Transverse colon (tissue), 4 donors: ENCODE measurements at regions not wholly inside any gene's neighbourhood (a gene's known extent, or its start where the extent isn't known, plus 50 kb on each side); places are given as distances from the start of the nearest gene placed in this dataset.

Source experiments
- EP300 ChIP-seq: sonication (generic); formaldehyde crosslinking; IDR thresholded peaks from one replicate; pipeline ENCODE4 v1.6.1; 2017; ENCODE audit warnings: antibody characterized with exemption, low read depth
- POLR2A ChIP-seq: fragments of 450-650 bp; IDR thresholded peaks from one replicate; pipeline ENCODE4 v1.6.1; 2016; ENCODE audit warnings: antibody characterized with exemption, mild to moderate bottlenecking, moderate library complexity
- POLR2AphosphoS5 ChIP-seq, 3 donors: sonication (generic); formaldehyde crosslinking; IDR thresholded peaks; one replicate each; pipeline ENCODE4 v1.6.1; 2016; ENCODE audit warnings: antibody characterized with exemption in 3 of 3
- TF ChIP-seq, protein P1 (sequence below), 5 experiments: fragments of 200-600 bp in 3 of 5; fragments of 450-650 bp in 2 of 5; sonication (generic) in 3 of 5; IDR thresholded peaks; 1 replicate in 2 of 5; 2 replicates in 3 of 5; pipeline ENCODE4 v1.5.1; 2016 to 2017; ENCODE audit warnings: antibody characterized with exemption in 5 of 5, inconsistent platforms in 3 of 5, mild to moderate bottlenecking in 2 of 5, moderate library complexity in 1 of 5

DNA sequence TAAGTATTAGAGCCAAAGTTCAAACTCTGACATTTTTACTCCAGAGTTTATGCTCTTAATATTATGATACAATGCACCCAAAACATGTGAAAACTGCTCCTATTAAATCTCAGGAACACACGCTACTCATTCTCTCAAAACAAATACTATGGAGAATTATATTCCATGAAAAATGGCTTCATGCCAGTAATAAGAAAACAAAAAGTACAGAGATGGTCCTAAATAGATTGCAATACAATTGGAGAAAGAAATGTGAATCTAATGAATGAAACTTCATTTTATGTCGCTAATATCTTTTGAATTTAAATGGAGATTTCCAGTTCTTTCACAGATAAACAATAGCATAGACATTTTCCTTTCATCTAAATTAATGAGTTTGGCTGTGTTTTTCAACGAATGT is 384.3 kb downstream of the ADAMTS20 start:
- TF ChIP-seq POLR2A (no peak), POLR2AphosphoS5 (IDR thresholded peaks at IDR 0.05) (no peak), EP300 (no peak)
- TF ChIP-seq, protein P1, sequence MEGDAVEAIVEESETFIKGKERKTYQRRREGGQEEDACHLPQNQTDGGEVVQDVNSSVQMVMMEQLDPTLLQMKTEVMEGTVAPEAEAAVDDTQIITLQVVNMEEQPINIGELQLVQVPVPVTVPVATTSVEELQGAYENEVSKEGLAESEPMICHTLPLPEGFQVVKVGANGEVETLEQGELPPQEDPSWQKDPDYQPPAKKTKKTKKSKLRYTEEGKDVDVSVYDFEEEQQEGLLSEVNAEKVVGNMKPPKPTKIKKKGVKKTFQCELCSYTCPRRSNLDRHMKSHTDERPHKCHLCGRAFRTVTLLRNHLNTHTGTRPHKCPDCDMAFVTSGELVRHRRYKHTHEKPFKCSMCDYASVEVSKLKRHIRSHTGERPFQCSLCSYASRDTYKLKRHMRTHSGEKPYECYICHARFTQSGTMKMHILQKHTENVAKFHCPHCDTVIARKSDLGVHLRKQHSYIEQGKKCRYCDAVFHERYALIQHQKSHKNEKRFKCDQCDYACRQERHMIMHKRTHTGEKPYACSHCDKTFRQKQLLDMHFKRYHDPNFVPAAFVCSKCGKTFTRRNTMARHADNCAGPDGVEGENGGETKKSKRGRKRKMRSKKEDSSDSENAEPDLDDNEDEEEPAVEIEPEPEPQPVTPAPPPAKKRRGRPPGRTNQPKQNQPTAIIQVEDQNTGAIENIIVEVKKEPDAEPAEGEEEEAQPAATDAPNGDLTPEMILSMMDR (IDR thresholded peaks at IDR 0.05) = no peak
